ENCODE measurements at regions not wholly inside any gene's neighbourhood (a gene's known extent, or its start where the extent isn't known, plus 50 kb on each side); places are given as distances from the start of the nearest gene placed in this dataset.

DNA sequence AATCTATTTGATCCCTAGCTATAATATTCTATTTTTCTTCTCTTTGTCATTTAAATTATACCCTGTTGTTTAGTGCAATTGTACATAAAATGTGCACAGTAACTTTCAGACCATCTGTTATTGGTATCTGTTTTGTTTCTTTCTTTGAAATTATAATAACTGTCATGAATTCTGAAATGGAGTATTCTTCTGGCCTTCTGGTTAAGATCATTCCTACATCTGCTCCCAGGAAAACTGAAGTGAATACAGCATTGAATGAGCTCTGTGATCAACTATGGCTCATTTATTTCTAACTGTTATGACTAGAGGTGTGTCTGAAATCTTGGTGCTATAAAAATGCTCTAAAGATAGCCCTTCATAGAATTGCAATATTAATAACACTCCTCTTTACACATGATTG is 788.4 kb upstream of the TMEFF2 start:
- TF ChIP-seq GATA2 (IDR thresholded peaks at IDR 0.05; ENCODE audit: insufficient read depth, insufficient read length, low read depth, low read length) (no peak), EZH2 (IDR thresholded peaks at IDR 0.05; ENCODE audit: borderline replicate concordance, low read depth, low read length, severe bottlenecking) (no peak), POLR2A (IDR thresholded peaks at IDR 0.05; ENCODE audit: low read depth, low read length) (no peak)
- TF ChIP-seq, protein P1, sequence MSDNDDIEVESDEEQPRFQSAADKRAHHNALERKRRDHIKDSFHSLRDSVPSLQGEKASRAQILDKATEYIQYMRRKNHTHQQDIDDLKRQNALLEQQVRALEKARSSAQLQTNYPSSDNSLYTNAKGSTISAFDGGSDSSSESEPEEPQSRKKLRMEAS (IDR thresholded peaks at IDR 0.05; ENCODE audit: insufficient read depth, insufficient read length) = no peak
- TF ChIP-seq, protein P2, sequence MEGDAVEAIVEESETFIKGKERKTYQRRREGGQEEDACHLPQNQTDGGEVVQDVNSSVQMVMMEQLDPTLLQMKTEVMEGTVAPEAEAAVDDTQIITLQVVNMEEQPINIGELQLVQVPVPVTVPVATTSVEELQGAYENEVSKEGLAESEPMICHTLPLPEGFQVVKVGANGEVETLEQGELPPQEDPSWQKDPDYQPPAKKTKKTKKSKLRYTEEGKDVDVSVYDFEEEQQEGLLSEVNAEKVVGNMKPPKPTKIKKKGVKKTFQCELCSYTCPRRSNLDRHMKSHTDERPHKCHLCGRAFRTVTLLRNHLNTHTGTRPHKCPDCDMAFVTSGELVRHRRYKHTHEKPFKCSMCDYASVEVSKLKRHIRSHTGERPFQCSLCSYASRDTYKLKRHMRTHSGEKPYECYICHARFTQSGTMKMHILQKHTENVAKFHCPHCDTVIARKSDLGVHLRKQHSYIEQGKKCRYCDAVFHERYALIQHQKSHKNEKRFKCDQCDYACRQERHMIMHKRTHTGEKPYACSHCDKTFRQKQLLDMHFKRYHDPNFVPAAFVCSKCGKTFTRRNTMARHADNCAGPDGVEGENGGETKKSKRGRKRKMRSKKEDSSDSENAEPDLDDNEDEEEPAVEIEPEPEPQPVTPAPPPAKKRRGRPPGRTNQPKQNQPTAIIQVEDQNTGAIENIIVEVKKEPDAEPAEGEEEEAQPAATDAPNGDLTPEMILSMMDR (IDR thresholded peaks at IDR 0.05; ENCODE audit: extremely low read depth in 1 of 2, insufficient read depth in 1 of 2, low read depth in 1 of 2, low read length in 2 of 2) = no peak
- FAIRE-seq = no peak
- Histone ChIP-seq H2AFZ (ENCODE audit: low read depth, low read length) (no peak overlapping the region), H3K4me1 (ENCODE audit: control insufficient read depth, extremely low read depth, insufficient read depth, low read length) (no peaks in the 10 kb centered on the region), H3K27ac (ENCODE audit: insufficient read depth, low read depth, low read length) (no peak overlapping the region), H3K79me2 (ENCODE audit: control insufficient read depth, insufficient read depth, low read length) (no peaks in the 10 kb centered on the region), H4K20me1 (replicated peaks; ENCODE audit: control insufficient read depth, extremely low read depth, insufficient read depth, low read length) (no peaks in the 10 kb centered on the region), H3K4me3 (replicated peaks in 1 of 3; ENCODE audit: insufficient read depth in 1 of 3, low read depth in 1 of 3, low read length in 3 of 3) (no peak overlapping the region), H3K9ac (replicated peaks; ENCODE audit: extremely low read depth, insufficient read depth, low read length) (no peak overlapping the region), H3K9me1 (replicated peaks; ENCODE audit: control insufficient read depth, extremely low read depth, insufficient read depth, low read length) (no peaks in the 10 kb centered on the region), H3K9me3 (replicated peaks; ENCODE audit: control insufficient read depth, insufficient read depth, low read length) (no peaks in the 10 kb centered on the region), H3K4me2 (ENCODE audit: insufficient read depth, low read length) (no peak overlapping the region), H3K36me3 (ENCODE audit: control insufficient read depth in 2 of 2, extremely low read depth in 1 of 2, insufficient read depth in 2 of 2, low read length in 2 of 2) (no peaks in the 10 kb centered on the region), H3K27me3 (ENCODE audit: control insufficient read depth in 2 of 2, insufficient read depth in 2 of 2, low read length in 2 of 2) (no peaks in the 10 kb centered on the region)
- intact Hi-C loops (cut with micrococcal nuclease) (no loop called here), dilution Hi-C loops (cut with MboI; ENCODE audit: extremely low pct_ligation_motif_present, low sequenced_read_pairs) (no loop called here)
- BruUV-seq (replicated peaks) = no TSS peak
- DNase-seq (ENCODE audit: low read depth, low spot score) = no peak
- ChIA-PET CTCF (interaction anchor here (0.8 to 1.0 kb wide), 2 partner anchors 30 to 136 kb away, joined by 3 read pairs; no protein-coding TSS in a partner anchor), POLR2A (no interaction called here)

DNA sequence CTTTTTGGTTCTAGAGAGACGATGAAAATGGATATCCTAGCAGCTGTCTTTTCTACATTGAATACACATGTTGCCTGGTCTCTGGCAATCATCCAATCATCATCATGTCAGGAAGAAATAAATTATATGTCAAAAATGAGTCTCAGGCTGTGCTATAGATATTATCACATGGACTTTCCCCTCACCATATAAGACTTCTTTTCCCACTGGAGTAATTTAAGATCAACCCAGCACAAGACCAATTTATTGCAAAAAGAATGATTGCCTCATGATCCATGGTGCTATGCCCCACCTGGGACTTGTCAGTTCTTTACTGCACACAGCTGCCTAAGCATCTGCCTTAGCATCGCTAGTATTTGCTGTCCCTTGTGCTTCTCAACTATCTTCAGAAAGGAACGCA is 783.7 kb upstream of the TMEFF2 start:
- POLR2A ChIA-PET = no interaction called here

More for the DNA sequence above, 783.7 kb upstream of the TMEFF2 start:
- Histone ChIP-seq H2AFZ (ENCODE audit: low read depth, low read length) (no peak overlapping the region), H3K4me2 (ENCODE audit: insufficient read depth, low read length) (no peak overlapping the region), H3K79me2 (ENCODE audit: control insufficient read depth, insufficient read depth, low read length) (no peaks in the 10 kb centered on the region), H3K4me3 (replicated peaks in 1 of 3; ENCODE audit: insufficient read depth in 1 of 3, low read depth in 1 of 3, low read length in 3 of 3) (no peak overlapping the region), H3K4me1 (ENCODE audit: control insufficient read depth, extremely low read depth, insufficient read depth, low read length) (no peaks in the 10 kb centered on the region), H3K9me3 (replicated peaks; ENCODE audit: control insufficient read depth, insufficient read depth, low read length) (no peaks in the 10 kb centered on the region), H3K36me3 (ENCODE audit: control insufficient read depth in 2 of 2, extremely low read depth in 1 of 2, insufficient read depth in 2 of 2, low read length in 2 of 2) (no peaks in the 10 kb centered on the region), H3K9ac (replicated peaks; ENCODE audit: extremely low read depth, insufficient read depth, low read length) (no peak overlapping the region), H4K20me1 (replicated peaks; ENCODE audit: control insufficient read depth, extremely low read depth, insufficient read depth, low read length) (no peaks in the 10 kb centered on the region), H3K27me3 (ENCODE audit: control insufficient read depth in 2 of 2, insufficient read depth in 2 of 2, low read length in 2 of 2) (no peaks in the 10 kb centered on the region), H3K27ac (ENCODE audit: insufficient read depth, low read depth, low read length) (no peak overlapping the region), H3K9me1 (replicated peaks; ENCODE audit: control insufficient read depth, extremely low read depth, insufficient read depth, low read length) (no peaks in the 10 kb centered on the region)
- dilution Hi-C loops (cut with MboI; ENCODE audit: extremely low pct_ligation_motif_present, low sequenced_read_pairs) (no loop called here), intact Hi-C loops (cut with micrococcal nuclease) (no loop called here)
- FAIRE-seq (no peak), DNase-seq (ENCODE audit: low read depth, low spot score) (no peak)
- no TSS peak for BruUV-seq (replicated peaks)
- TF ChIP-seq FOS (IDR thresholded peaks at IDR 0.05; ENCODE audit: borderline replicate concordance, insufficient read depth, low read length) (no peak), EZH2 (IDR thresholded peaks at IDR 0.05; ENCODE audit: borderline replicate concordance, low read depth, low read length, severe bottlenecking) (no peak), GATA2 (IDR thresholded peaks at IDR 0.05; ENCODE audit: insufficient read depth, insufficient read length, low read depth, low read length) (no peak), POLR2AphosphoS5 (IDR thresholded peaks at IDR 0.05; ENCODE audit: insufficient read depth, low read depth, low read length) (no peak), JUN (IDR thresholded peaks at IDR 0.05; ENCODE audit: borderline replicate concordance, insufficient read depth, insufficient read length, low read depth) (no peak)
- TF ChIP-seq, protein P1 (IDR thresholded peaks at IDR 0.05; ENCODE audit: insufficient read depth, insufficient read length) = no peak
- CTCF ChIA-PET = no interaction called here

All from endothelial cell of umbilical vein (primary cell).